ENCODE measurements at regions not wholly inside any gene's neighbourhood (a gene's known extent, or its start where the extent isn't known, plus 50 kb on each side); places are given as distances from the start of the nearest gene placed in this dataset.

DNA sequence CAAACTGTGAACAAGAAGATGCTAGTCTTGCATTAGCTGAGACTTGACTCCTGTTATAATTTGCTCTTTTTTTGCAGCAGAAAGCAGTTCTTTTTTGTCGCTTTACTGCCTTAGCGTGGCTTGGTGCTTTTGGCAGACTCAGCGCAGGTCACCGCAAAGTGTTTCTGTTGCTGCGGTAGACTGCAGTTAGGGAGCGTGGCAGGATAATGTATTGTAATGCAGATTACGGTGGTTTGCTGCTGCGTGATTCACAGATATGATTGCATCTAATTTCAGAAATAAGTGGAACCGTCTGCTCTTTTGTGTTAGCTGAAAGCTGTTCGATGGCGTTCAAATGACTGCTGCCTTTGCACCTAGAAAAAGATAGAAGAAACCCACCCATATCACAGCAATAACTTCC, 131.6 kb upstream of the SATB2 start:
- TF ChIP-seq, protein P1, sequence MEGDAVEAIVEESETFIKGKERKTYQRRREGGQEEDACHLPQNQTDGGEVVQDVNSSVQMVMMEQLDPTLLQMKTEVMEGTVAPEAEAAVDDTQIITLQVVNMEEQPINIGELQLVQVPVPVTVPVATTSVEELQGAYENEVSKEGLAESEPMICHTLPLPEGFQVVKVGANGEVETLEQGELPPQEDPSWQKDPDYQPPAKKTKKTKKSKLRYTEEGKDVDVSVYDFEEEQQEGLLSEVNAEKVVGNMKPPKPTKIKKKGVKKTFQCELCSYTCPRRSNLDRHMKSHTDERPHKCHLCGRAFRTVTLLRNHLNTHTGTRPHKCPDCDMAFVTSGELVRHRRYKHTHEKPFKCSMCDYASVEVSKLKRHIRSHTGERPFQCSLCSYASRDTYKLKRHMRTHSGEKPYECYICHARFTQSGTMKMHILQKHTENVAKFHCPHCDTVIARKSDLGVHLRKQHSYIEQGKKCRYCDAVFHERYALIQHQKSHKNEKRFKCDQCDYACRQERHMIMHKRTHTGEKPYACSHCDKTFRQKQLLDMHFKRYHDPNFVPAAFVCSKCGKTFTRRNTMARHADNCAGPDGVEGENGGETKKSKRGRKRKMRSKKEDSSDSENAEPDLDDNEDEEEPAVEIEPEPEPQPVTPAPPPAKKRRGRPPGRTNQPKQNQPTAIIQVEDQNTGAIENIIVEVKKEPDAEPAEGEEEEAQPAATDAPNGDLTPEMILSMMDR (IDR thresholded peaks at IDR 0.05), result no peak
- TF ChIP-seq POLR2A (IDR thresholded peaks at IDR 0.05), result no peak

Measured in right lobe of liver (tissue), 4 donors.